ENCODE measurements at regions not wholly inside any gene's neighbourhood (a gene's known extent, or its start where the extent isn't known, plus 50 kb on each side); places are given as distances from the start of the nearest gene placed in this dataset.

GRCh38 chr2:187825108-187825507 lies 270.9 kb upstream of the TFPI start:
- ATAC-seq: no peak
- TF ChIP-seq ARNTL (CRISPR knock-in tag; IDR thresholded peaks at IDR 0.05; ENCODE audit: borderline replicate concordance, low read depth) (no peak), CSDC2 (CRISPR knock-in tag; IDR thresholded peaks at IDR 0.05) (no peak), ZNF565 (CRISPR knock-in tag; conservative IDR thresholded peaks at IDR 0.05; ENCODE audit: low read depth) (no peak), GLIS3 (CRISPR knock-in tag; IDR thresholded peaks at IDR 0.05) (no peak), TSHZ2 (CRISPR knock-in tag; IDR thresholded peaks at IDR 0.05) (no peak), BACH2 (CRISPR knock-in tag; IDR thresholded peaks at IDR 0.05; ENCODE audit: borderline replicate concordance) (no peak), ISL1 (CRISPR knock-in tag; IDR thresholded peaks at IDR 0.05) (no peak), RARB (CRISPR knock-in tag; IDR thresholded peaks at IDR 0.05) (no peak), ZNF8 (CRISPR knock-in tag; IDR thresholded peaks at IDR 0.05) (no peak), CREB5 (CRISPR knock-in tag; IDR thresholded peaks at IDR 0.05; ENCODE audit: low read depth) (no peak), ZFP3 (CRISPR knock-in tag; IDR thresholded peaks at IDR 0.05) (no peak)
- TF ChIP-seq, protein P1, sequence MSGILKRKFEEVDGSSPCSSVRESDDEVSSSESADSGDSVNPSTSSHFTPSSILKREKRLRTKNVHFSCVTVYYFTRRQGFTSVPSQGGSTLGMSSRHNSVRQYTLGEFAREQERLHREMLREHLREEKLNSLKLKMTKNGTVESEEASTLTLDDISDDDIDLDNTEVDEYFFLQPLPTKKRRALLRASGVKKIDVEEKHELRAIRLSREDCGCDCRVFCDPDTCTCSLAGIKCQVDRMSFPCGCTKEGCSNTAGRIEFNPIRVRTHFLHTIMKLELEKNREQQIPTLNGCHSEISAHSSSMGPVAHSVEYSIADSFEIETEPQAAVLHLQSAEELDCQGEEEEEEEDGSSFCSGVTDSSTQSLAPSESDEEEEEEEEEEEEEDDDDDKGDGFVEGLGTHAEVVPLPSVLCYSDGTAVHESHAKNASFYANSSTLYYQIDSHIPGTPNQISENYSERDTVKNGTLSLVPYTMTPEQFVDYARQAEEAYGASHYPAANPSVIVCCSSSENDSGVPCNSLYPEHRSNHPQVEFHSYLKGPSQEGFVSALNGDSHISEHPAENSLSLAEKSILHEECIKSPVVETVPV (CRISPR knock-in tag; IDR thresholded peaks at IDR 0.05): no peak

DNA sequence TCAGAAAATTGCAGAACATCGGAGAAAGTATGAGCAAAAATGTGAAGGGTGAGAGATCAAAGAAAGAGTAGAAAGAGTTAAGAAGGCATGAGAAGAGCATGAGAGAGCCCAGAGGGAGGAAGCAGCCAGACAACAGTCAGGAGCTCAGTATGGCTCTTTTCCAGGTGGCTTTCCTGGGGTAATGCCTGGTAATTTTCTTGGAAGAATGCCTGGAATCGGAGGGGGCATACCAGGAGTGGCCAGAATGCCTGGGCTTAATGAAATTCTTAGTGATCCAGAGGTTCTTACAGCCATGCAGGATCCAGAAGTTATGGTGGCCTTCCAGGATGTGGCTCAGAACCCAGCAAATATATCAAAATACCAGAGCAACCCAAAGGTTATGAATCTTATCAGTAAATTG lies 271.8 kb upstream of the TFPI start:
- ATAC-seq: no peak
- TF ChIP-seq CSDC2 (CRISPR knock-in tag; IDR thresholded peaks at IDR 0.05) (no peak), PPARA (CRISPR knock-in tag; IDR thresholded peaks at IDR 0.05; ENCODE audit: borderline replicate concordance) (no peak), ARNTL (CRISPR knock-in tag; IDR thresholded peaks at IDR 0.05; ENCODE audit: borderline replicate concordance, low read depth) (no peak), ZFP30 (CRISPR knock-in tag; IDR thresholded peaks at IDR 0.05) (no peak), TOX (CRISPR knock-in tag; IDR thresholded peaks at IDR 0.05; ENCODE audit: borderline replicate concordance) (no peak), ZC3H10 (CRISPR knock-in tag; IDR thresholded peaks at IDR 0.05) (no peak), ZNF8 (CRISPR knock-in tag; IDR thresholded peaks at IDR 0.05) (no peak), BACH2 (CRISPR knock-in tag; IDR thresholded peaks at IDR 0.05; ENCODE audit: borderline replicate concordance) (no peak), OSR1 (CRISPR knock-in tag; IDR thresholded peaks at IDR 0.05) (no peak), ZNF70 (CRISPR knock-in tag; IDR thresholded peaks at IDR 0.05) (no peak), GLIS3 (CRISPR knock-in tag; IDR thresholded peaks at IDR 0.05) (no peak)

GRCh38 chr2:187834787-187835186 lies 280.6 kb upstream of the TFPI start:
- TF ChIP-seq GLIS3 (CRISPR knock-in tag; IDR thresholded peaks at IDR 0.05): no peak
- no peak for TF ChIP-seq ZFP30 (CRISPR knock-in tag; IDR thresholded peaks at IDR 0.05)
- no peak for TF ChIP-seq ARNTL (CRISPR knock-in tag; IDR thresholded peaks at IDR 0.05; ENCODE audit: borderline replicate concordance, low read depth)
- TF ChIP-seq, protein P1 (CRISPR knock-in tag; IDR thresholded peaks at IDR 0.05): no peak
- TF ChIP-seq ZC3H10 (CRISPR knock-in tag; IDR thresholded peaks at IDR 0.05): no peak

GRCh38 chr2:187838690-187839089 lies 284.5 kb upstream of the TFPI start:
- TF ChIP-seq RARB (CRISPR knock-in tag; IDR thresholded peaks at IDR 0.05): no peak
- no peak for TF ChIP-seq POU6F1 (CRISPR knock-in tag; IDR thresholded peaks at IDR 0.05; ENCODE audit: borderline replicate concordance, low read depth)
- no peak for ATAC-seq

More at GRCh38 chr2:187834787-187835186, 280.6 kb upstream of the TFPI start:
- no peak for ATAC-seq

All from SK-N-SH treated with all-trans-retinoic acid at 6 μM for 48 hours (cell line).